Stimulated activated CD4-positive, alpha-beta T cell treated with anti-CD3 and anti-CD28 coated beads, Interleukin-4, amount 100 ng/mL, for 48 hours (primary cell): ENCODE measurements at regions not wholly inside any gene's neighbourhood (a gene's known extent, or its start where the extent isn't known, plus 50 kb on each side); places are given as distances from the start of the nearest gene placed in this dataset.

ENCODE experiments used
- DNase-seq, 2 donors: peaks; one replicate each; pipeline ENCODE4 v3.0.0-alpha.2; 2020; ENCODE audit warnings: low read depth in 2 of 2

DNA sequence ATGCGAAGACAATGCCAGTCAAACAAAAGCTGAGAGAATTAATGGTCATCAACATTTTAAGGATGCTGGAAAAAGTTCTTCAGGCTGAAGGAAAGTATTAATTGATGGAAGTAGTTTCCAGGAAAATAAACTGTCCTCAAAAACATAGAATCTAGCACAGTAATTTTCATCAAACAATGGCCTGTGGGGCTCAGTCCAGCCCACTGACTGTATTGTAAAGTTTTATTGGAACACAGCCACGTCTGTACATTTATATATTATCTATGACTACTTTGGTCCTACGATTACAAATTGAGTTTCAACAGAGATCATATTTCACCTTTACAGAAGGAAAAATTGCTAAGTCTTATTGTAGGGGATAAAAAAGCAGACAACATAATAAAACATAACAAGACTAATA, 484.5 kb downstream of the KCNJ2 start:
- no peak for DNase-seq

DNA sequence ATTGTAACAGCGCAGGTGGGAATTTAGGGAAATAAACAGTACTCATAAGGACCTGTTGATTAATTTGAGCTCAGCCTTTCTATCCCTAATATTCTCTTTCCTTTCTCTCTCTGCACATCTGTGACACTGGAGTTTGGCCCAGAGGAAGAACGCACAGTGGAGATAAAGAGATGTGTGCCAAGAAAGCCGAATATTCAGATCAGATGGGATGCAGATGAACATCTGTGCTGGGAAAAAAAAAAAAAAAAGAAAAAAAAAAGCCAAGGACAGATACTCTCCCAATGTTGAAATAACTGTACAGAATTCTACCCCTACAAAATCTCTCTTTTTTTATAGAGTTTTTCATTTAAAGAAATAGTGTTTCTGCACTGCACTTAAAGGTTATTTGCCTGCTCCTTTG, 485.4 kb downstream of the KCNJ2 start:
- no peak for DNase-seq

DNA sequence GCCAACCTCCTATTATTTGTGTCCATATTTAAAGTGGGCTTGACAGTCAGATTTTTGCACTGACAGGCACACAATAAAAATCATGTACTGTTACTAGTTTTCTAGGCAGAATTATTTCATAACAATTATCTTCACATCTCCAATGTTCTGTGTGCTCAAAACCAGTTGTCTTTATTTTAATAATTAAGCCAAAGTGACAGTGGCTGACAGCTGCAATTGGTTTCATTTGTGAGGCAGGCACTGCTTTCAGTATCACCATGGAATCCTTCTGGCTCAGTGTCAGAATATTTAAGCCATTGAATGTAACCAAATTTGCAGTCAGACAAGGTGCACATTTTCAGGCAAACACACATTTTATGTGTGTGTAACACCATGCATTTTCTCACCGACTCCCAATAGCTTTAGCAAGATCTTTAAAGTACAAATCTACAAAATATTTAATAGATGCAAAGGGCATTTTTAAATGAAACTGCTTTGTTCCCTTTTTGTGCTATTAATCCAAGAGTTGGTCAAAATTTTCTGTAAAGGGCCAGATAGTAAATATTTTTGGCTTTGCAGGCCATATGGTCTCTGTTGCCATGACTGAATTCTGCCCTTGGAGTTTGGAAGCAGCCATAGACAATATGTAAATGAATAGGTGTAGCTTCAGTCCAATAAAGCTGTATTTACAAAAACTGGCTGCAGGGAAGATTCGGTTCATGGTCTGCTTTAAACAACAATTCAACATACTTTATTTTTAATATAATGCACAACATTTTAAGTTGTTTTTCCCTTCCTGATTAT, 486.0 kb downstream of the KCNJ2 start:
- no peak for DNase-seq

DNA sequence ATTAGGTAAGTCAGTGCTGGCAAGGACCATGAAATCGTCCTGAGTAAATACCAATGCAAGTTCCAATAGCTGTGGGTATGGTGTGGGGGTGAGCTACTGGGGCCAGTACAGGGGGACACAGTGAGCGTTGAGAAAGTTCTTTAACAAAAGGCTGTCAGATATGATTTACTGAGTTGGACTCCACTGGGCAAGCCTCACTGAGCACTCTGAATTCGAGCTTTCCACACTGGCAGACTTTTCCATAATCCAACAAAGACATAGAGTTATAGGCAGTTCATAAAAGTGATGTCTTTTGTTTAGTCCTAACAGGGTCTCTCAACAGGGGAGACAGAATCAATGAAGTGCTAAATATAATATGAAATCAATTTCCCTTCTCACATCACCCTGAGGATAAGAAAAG, 489.0 kb downstream of the KCNJ2 start:
- no peak for DNase-seq

- DNase-seq, result no peak
Measured at GRCh38 chr17:70658840-70659239, 489.5 kb downstream of the KCNJ2 start.

DNA sequence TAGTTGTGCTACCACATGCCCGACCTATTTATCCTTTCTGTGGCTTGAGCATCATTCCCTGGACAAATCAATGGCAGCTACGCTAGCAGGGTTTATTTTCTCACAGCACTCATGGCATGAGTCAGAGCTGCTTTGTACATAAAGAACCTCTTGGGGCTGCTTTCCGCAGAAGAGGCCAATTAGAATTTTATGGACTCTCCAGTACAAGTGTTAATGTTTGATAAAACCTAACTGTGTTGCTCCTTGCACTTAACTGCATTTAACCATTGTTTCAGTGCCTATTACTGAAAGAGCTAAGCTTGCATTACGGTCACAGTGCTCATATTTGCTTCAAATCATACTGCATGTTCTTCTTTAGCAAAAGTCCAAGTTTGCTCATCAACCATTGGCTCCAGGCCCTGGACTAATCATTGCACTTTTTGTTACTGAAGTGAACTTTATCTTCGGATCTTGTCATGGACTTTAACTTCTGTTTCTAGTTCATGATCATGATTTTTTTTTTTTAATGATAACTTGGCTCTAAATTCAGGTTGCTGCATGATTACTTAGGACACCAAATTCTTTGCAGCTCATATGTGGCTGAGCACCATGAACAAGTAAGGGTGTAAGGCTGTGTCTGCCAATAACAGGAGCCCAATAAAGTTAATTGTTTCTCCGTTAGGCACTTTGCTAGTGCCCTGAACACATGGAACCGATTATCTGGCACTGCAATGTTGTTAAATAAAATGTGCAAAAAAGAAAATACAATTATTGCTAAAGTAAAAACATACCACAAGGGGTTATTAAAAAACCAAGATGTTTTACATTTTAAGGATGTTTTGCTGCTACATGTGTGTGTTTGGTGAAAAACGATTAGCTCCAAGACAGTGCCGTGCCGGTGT, 492.2 kb downstream of the KCNJ2 start:
- no peak for DNase-seq

DNA sequence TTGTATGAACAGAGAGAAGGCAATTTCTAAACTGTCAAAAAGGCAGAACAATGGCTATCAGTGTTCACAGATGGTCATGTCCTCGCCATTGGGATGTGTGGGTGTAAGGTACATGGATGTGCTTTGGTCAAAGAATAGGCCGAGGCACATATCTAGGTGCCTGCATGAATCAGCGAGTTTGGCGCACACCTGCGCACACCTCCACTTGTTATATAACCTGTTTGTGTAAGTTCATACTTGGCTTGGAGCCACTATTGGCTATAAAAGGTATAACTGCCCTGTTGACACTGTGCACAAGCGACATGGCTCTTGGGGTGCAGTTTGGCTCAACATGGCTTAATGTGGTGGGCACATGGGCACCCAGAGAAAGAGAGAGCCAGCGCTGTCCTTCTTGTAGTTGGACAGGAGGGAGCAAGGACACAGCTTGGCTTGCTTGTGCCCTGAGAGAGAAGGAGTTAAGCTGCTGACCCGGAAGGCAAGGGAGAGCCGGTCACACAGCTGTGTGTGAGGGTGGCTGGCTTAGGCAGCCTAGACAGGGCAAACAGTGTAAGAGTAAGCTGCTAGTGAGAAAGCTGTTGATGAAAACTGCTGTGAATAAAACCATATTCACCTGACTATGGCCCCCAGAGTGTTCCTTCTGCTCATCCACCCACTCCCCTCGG, 499.1 kb downstream of the KCNJ2 start:
- DNase-seq, result no peak

GRCh38 chr17:70668938-70669778, 499.8 kb downstream of the KCNJ2 start:
- no peak for DNase-seq

DNA sequence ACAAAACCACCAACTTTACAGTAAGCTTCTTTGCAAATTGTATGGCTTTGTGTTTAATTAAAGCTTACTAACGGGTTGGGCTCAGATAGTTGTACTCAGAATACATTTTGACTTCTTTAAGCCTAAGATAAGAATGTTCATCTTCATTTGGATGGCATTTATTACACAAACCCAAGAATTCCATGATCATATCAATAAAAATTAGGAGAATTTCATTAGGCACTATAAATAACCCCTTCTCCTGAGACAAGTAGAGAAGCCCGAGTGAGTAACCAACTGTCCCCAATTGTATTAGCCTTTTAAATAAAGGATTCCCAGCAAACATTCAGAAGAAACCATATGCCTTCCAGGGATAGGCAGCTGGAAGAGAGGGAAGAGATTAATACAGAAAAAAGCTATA, 504.7 kb downstream of the KCNJ2 start:
- DNase-seq, result no peak

GRCh38 chr17:70675070-70675590, 505.8 kb downstream of the KCNJ2 start:
- no peak for DNase-seq

DNA sequence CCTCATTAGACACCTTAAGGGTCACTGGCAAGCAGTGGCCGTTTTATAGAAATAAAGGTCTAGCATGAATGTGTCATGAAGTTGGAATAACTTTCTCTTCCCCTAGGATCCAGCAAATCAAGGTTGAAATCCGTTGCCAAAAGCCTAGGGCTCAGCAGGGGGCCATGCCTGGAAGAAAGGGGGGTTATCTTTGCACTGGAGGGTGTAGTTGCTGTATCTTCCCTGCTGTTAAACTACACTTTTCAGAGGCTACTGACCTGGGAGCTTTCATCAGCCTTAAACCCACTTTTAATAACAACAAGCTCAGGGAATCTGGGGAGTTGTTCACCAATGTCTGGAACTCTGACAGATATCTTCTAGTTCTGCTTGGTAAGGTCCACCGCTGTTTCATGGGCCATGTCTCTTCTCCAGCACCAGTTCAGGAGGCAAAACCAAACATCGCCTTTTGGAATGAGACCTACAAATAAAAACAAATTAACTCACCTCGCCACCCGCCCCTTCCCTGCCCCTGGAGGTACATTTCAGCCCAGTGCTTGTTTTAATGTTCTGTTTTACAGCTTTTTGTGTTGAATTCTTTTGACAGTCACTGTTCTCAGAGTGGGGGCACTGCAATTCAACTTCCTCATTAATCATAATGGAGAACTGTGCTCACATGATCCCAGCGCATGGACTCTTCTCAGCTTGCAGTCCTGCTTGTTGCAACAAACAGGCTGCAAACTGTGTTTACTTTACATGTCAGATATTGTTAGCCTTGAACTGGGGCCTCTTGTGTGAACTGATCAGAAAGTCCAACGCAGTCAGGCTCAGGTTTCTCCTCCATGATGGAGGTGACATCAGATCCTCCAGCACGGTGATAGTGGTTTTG, 508.7 kb downstream of the KCNJ2 start:
- no peak for DNase-seq

DNA sequence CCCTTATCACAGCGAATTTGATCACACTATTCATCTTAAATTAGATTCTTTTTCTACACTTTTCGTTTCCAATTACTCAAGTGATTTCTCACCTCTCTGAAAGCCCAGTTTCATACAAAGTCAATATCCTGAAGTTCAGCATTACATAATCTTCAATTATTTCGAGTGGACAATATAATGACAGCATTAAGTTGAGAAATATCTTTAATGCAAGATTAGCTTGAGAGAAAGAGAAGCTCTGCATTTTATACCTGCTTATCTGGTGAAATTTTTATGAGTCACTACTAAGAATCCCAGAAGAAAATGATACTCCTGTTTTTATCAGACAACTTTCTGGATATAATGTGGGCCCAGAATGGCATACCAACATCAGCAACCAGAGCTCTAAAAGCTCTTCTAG, 509.6 kb downstream of the KCNJ2 start:
- DNase-seq, result no peak

DNA sequence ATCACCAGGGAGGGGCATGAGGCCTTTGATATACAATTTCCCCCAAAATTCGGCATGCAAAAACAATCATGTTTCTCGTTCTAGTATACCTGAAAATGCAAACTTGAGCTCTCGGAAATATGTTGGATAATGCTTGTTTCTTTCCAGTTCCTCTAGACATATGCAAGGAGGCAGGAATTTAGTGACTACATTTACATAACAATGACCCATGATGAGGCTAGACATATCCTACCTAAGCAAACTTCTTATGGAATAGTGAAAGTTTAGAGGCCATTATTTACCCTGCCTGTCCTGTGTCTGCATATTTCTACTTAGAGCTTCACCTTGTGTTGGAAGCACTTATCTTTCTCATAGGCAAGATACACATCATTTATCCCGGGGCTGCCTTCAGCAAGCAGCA, 514.6 kb downstream of the KCNJ2 start:
- no peak for DNase-seq

DNA sequence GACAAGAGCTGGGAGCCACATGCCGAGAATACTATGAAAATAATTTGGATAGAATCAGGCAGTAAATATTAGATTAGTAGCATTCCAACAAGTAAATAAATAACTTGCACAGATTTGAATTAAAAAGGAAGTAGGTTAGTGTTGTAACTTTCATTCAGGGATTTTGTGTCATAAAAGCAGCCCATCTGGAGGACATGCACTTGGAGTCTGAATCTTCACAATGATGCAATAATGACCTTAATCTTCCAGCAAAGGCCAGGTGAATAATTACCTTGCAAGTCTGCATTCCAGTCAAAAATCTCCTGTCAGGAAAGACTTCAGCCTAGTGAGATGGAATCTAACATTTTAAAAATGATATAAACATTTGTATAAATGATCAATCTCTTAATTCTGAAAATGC, 518.1 kb downstream of the KCNJ2 start:
- DNase-seq, result no peak

- DNase-seq, result no peak
Measured at GRCh38 chr17:70691150-70691549, 521.8 kb downstream of the KCNJ2 start.

GRCh38 chr17:70699408-70699807, 530.1 kb downstream of the KCNJ2 start:
- DNase-seq, result no peak

DNA sequence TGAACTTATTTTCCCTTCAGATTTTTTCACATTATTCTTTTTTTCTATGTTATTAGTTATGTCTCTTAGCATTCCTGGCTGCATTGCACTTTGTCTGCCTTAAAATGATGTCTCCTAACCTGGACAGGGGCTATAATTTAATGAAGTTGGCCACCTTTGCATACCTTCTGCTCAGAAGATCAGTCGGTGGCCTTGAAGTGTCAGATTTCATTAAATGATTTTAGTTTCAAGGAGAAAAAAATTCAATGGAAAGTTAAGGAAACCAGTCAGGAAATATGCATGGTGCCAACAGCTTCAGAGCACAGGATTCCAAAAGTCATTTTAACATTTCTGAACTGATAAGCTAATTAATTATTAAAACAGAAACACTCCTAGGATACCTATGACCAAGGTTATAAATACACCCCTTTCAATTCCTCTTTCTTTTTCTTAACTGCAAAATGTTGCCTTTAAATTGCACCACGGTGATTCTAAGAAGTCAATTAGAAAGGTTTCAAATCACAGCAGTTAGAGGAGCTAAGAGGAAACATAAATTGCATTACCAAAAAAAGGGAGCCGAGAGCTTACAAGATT, 533.4 kb downstream of the KCNJ2 start:
- DNase-seq, result no peak

DNA sequence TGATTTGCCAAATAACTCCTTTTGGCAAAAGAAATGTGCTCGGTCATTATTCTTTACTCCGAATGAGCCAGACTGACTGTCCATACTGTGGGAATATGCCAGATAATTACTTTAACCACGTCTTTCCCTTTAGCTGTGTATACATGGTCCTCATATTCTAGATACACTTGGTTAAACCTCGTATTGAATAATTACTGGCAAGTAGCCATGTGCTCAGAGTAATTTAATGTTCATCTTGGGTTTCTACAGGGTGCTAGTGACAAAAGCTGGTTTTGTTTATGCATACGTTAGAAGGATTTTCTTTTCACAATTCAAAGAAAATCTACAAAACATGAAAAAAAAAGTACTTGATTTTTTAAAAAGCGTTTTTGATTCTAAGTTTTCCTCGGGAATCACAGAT, 540.3 kb downstream of the KCNJ2 start:
- no peak for DNase-seq

DNA sequence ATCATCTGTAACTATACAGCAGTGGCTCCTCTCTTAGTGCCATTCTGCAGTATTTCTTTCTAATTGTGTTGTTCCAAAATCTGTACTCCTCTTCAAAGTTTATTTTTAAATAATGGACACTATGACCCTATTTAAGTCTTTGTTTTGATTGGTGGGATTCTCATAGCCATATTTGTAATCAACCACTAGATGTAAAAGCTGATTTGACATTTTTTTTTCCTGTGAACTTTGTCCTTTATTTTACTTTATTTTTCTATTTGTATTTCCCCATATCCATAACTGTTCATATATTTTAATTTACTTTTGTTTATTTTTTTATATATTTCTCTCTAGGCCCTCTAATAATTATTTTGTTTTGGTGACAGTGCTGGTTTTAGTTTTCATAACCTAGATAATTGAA, 544.4 kb downstream of the KCNJ2 start:
- DNase-seq, result no peak

- no peak for DNase-seq
Measured at GRCh38 chr17:70716551-70716950, 547.2 kb downstream of the KCNJ2 start.
